ENCODE measurements at regions not wholly inside any gene's neighbourhood (a gene's known extent, or its start where the extent isn't known, plus 50 kb on each side); places are given as distances from the start of the nearest gene placed in this dataset.

DNA sequence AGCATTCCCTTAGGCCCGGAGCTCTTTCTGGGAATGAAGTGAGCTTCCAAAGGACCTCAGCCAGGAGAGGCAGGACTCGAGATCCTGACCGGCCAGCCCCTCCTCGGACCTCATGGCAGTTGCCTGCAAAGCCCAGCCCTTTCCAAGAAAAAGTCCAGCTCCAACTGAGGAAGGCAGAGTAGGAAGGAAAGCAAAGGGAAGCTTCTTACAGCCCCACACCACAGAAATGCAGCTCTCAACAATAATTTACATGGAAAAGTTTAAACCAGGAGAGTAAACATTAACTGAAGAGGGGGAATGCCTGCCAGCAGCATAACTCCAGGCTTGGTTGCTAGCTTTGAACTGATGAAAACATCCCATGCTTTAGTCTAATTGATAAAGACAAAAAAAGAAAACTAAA is 153.9 kb upstream of the PFKP start:
- Histone ChIP-seq H3K27me3 (ENCODE audit: insufficient read depth, low read length) (no peaks in the 10 kb centered on the region), H3K4ac (ENCODE audit: low read depth, low read length) (no peak overlapping the region), H3K9me3 (ENCODE audit: control insufficient read depth, low read depth, low read length) (no peaks in the 10 kb centered on the region), H3K4me1 (ENCODE audit: insufficient read depth, low read length) (no peaks in the 10 kb centered on the region), H4K8ac (replicated peaks; ENCODE audit: insufficient read length, low read depth, low read length) (no peak overlapping the region), H4K5ac (ENCODE audit: insufficient read length, low read depth, low read length) (no peak overlapping the region), H2BK20ac (ENCODE audit: low read depth, low read length, poor library complexity, severe bottlenecking) (no peak overlapping the region), H3K9ac (ENCODE audit: extremely low read depth, insufficient read length, low read length) (no peak overlapping the region), H2AK5ac (ENCODE audit: insufficient read length, low read length) (no peak overlapping the region), H3T11ph (ENCODE audit: low read length) (no peak overlapping the region), H2BK5ac (ENCODE audit: insufficient read length, low read length) (no peak overlapping the region), H3K23ac (ENCODE audit: insufficient read length, low read depth, low read length) (no peak overlapping the region), H2BK15ac (ENCODE audit: low read depth, low read length) (no peak overlapping the region), H3K18ac (ENCODE audit: insufficient read length, low read depth, low read length) (no peak overlapping the region), H3K27ac (ENCODE audit: insufficient read length, low read depth, low read length) (no peak overlapping the region), H3K79me1 (ENCODE audit: insufficient read depth, low read depth, low read length, poor library complexity, severe bottlenecking) (no peaks in the 10 kb centered on the region), H4K91ac (ENCODE audit: insufficient read length, low read depth, low read length) (no peak overlapping the region), H3K14ac (ENCODE audit: insufficient read depth, low read length) (no peak overlapping the region), H2BK120ac (ENCODE audit: low read depth, low read length, poor library complexity, severe bottlenecking) (no peak overlapping the region), H2AFZ (ENCODE audit: low read length) (no peak overlapping the region), H3K79me2 (ENCODE audit: insufficient read depth, low read length) (no peaks in the 10 kb centered on the region), H4K20me1 (ENCODE audit: control insufficient read depth, insufficient read depth, insufficient read length) (no peaks in the 10 kb centered on the region), H3K56ac (ENCODE audit: insufficient read length, low read depth, low read length) (no peak overlapping the region), H2BK12ac (ENCODE audit: insufficient read length, low read depth, low read length) (no peak overlapping the region), H3K4me2 (ENCODE audit: insufficient read depth, insufficient read length, low read length) (no peak overlapping the region), H3K23me2 (ENCODE audit: insufficient read length, low read depth, low read length, poor library complexity, severe bottlenecking) (no peaks in the 10 kb centered on the region)
- Mint-ChIP-seq H3K9me3 (peaks cover 0 to 2% of the 10 kb centered on the region in 2 experiments; a peak in 1 of 5 replicates), H3K4me1 (peaks cover 13 to 14% of the 10 kb centered on the region in 2 experiments), H3K27ac (no peak overlapping the region), H3K27me3 (ENCODE audit: low read depth) (no peaks in the 10 kb centered on the region; the same call in none of the 2 replicates), H3K4me3 (no peak overlapping the region), H3K36me3 (ENCODE audit: insufficient read depth in 1 of 3, low read depth in 3 of 3) (peaks cover 0 to 4% (median 0%) of the 10 kb centered on the region in 3 experiments; a peak in 1 of 7 replicates)
- TF ChIP-seq, protein P1, sequence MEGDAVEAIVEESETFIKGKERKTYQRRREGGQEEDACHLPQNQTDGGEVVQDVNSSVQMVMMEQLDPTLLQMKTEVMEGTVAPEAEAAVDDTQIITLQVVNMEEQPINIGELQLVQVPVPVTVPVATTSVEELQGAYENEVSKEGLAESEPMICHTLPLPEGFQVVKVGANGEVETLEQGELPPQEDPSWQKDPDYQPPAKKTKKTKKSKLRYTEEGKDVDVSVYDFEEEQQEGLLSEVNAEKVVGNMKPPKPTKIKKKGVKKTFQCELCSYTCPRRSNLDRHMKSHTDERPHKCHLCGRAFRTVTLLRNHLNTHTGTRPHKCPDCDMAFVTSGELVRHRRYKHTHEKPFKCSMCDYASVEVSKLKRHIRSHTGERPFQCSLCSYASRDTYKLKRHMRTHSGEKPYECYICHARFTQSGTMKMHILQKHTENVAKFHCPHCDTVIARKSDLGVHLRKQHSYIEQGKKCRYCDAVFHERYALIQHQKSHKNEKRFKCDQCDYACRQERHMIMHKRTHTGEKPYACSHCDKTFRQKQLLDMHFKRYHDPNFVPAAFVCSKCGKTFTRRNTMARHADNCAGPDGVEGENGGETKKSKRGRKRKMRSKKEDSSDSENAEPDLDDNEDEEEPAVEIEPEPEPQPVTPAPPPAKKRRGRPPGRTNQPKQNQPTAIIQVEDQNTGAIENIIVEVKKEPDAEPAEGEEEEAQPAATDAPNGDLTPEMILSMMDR (conservative IDR thresholded peaks at IDR 0.05): no peak
- DNase-seq: no peak
- WGBS (ENCODE audit: extremely low coverage, insufficient read length, low lambda C conversion rate): no CpG with 5 or more reads among the region's 4 CpGs
